ENCODE measurements at regions not wholly inside any gene's neighbourhood (a gene's known extent, or its start where the extent isn't known, plus 50 kb on each side); places are given as distances from the start of the nearest gene placed in this dataset.

DNA sequence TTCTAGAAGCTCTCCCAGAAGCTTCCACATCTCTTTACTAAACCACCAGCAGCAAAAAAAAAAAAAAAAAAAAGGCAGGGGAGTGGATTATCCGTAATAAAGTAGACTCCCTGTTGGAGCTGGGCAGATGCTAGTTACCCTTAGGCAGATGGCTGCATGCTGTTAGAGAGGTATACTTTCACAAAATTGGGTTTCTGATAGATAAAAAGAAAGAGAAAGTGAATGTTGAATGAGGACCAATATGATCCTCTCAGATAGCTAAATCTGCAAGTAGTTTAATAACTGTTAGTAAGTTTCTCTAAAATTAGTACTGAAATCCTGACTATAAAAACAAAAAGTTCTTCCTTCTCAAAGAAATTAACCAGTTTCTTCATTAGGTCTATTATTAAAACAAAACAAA lies 195.4 kb downstream of the ANAPC10 start:
- Histone ChIP-seq H3K4me3 (ENCODE audit: insufficient read depth, low read depth, low read length) (no peak overlapping the region), H3K4me1 (ENCODE audit: insufficient read depth, low read length) (peaks cover 27% of the 10 kb centered on the region), H3K9me3 (ENCODE audit: insufficient read depth, low read depth, low read length) (no peaks in the 10 kb centered on the region), H3K4me2 (ENCODE audit: low read length) (no peak overlapping the region), H2AFZ (ENCODE audit: low read depth, low read length) (no peak overlapping the region), H4K20me1 (ENCODE audit: insufficient read depth, low read length) (no peaks in the 10 kb centered on the region), H3K9ac (ENCODE audit: low read length) (no peak overlapping the region), H3K27me3 (ENCODE audit: insufficient read depth, low read length) (no peaks in the 10 kb centered on the region), H3K36me3 (ENCODE audit: insufficient read depth, low read length) (no peaks in the 10 kb centered on the region), H3K79me2 (ENCODE audit: insufficient read depth, low read length) (no peaks in the 10 kb centered on the region), H3K27ac (ENCODE audit: low read depth, low read length) (no peak overlapping the region)
- Mint-ChIP-seq H3K4me1 (ENCODE audit: low read depth, unreplicated experiment) (peaks cover 42% of the 10 kb centered on the region), H3K4me3 (ENCODE audit: unreplicated experiment) (no peak overlapping the region), H3K9me3 (ENCODE audit: unreplicated experiment) (peaks cover 2% of the 10 kb centered on the region), H3K36me3 (ENCODE audit: low read depth, unreplicated experiment) (no peaks in the 10 kb centered on the region), H3K27me3 (ENCODE audit: low read depth, unreplicated experiment) (no peaks in the 10 kb centered on the region), H3K27ac (ENCODE audit: unreplicated experiment) (no peak overlapping the region)
- DNase-seq (ENCODE audit: low read depth) = no peak
- FAIRE-seq = no peak
- TF ChIP-seq, protein P1, sequence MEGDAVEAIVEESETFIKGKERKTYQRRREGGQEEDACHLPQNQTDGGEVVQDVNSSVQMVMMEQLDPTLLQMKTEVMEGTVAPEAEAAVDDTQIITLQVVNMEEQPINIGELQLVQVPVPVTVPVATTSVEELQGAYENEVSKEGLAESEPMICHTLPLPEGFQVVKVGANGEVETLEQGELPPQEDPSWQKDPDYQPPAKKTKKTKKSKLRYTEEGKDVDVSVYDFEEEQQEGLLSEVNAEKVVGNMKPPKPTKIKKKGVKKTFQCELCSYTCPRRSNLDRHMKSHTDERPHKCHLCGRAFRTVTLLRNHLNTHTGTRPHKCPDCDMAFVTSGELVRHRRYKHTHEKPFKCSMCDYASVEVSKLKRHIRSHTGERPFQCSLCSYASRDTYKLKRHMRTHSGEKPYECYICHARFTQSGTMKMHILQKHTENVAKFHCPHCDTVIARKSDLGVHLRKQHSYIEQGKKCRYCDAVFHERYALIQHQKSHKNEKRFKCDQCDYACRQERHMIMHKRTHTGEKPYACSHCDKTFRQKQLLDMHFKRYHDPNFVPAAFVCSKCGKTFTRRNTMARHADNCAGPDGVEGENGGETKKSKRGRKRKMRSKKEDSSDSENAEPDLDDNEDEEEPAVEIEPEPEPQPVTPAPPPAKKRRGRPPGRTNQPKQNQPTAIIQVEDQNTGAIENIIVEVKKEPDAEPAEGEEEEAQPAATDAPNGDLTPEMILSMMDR (IDR thresholded peaks at IDR 0.05; ENCODE audit: insufficient read depth, low read depth, low read length) = no peak
- TF ChIP-seq EZH2 (IDR thresholded peaks at IDR 0.05; ENCODE audit: insufficient read depth, low read length) = no peak

DNA sequence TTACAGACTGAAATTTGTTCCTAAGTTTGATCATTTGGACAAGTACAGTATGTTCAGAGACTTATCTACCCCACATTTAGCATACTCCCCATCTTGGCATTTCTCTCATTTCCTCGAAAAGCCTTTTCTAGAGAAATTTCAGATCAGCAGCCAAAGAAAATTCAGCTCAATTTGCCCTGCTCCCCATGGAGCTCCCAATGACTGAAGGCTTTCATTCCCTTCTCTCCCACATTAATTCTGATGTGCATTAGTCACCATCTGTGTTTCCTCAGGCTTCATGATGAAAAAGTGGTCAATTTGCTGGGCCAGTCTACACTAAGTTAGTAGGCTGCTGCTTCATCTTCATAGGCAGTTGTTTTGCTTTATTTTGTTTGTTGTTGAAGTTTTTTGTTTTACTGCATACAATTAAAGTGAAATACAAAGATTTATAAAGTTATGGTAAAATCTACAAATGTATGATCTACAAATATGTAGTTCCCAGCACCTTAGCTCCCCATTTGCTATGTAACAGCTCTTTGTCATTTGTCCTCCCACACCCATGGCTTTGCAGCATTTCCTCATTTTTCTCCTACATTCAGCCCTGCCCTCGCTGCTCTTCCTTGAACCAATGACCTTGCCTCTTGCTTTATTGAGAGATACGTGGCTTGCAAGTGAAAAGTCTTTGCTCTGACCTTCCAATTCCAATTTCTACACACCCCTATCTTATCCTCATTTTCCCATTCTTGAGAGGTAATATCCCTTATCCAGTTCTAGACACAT lies 193.9 kb downstream of the ANAPC10 start:
- Mint-ChIP-seq H3K4me3 (ENCODE audit: unreplicated experiment) (no peak overlapping the region), H3K4me1 (ENCODE audit: low read depth, unreplicated experiment) (peaks cover 42% of the 10 kb centered on the region), H3K27me3 (ENCODE audit: low read depth, unreplicated experiment) (no peaks in the 10 kb centered on the region), H3K36me3 (ENCODE audit: low read depth, unreplicated experiment) (no peaks in the 10 kb centered on the region), H3K27ac (ENCODE audit: unreplicated experiment) (peak overlapping the region; percentile 93), H3K9me3 (ENCODE audit: unreplicated experiment) (peaks cover 2% of the 10 kb centered on the region)
- no peak overlapping the region for H3K4me3 ChIP-seq (ENCODE audit: insufficient read depth, low read depth, low read length)
- no peak overlapping the region for H3K27ac ChIP-seq (ENCODE audit: low read depth, low read length)
- DNase-seq (ENCODE audit: low read depth) (peak; percentile 59), FAIRE-seq (no peak)
- TF ChIP-seq EZH2 (IDR thresholded peaks at IDR 0.05; ENCODE audit: insufficient read depth, low read length) = no peak
- TF ChIP-seq, protein P1 (IDR thresholded peaks at IDR 0.05; ENCODE audit: insufficient read depth, low read depth, low read length) = no peak
- H3K4me2 ChIP-seq (ENCODE audit: low read length) = peak overlapping the region; percentile 16
- no peak overlapping the region for H3K9ac ChIP-seq (ENCODE audit: low read length)
- H3K36me3 ChIP-seq (ENCODE audit: insufficient read depth, low read length) = no peaks in the 10 kb centered on the region
- H3K9me3 ChIP-seq (ENCODE audit: insufficient read depth, low read depth, low read length) = no peaks in the 10 kb centered on the region
- H2AFZ ChIP-seq (ENCODE audit: low read depth, low read length) = no peak overlapping the region
- H3K4me1 ChIP-seq (ENCODE audit: insufficient read depth, low read length) = peaks cover 27% of the 10 kb centered on the region
- no peaks in the 10 kb centered on the region for H3K27me3 ChIP-seq (ENCODE audit: insufficient read depth, low read length)
- no peaks in the 10 kb centered on the region for H4K20me1 ChIP-seq (ENCODE audit: insufficient read depth, low read length)
- H3K79me2 ChIP-seq (ENCODE audit: insufficient read depth, low read length) = no peaks in the 10 kb centered on the region

DNA sequence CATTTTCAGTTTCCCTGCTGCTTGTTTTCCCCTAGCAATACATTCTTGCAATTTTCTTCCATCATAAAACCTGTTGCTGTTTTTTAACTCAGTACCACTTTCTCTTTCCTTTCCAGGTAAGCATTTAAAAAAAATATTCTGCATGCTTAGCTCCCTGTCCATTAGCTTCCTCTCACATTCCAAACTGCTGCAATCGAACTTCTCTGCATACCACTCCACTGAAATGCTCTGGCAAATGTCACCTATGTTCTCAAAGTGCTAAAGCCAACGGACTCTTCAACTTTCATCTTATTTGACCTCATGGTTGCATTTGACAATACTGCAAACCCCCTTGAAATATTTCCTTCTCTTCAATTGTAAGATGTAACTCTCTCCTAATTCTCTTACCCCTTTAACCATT lies 192.7 kb downstream of the ANAPC10 start:
- Histone ChIP-seq H3K79me2 (ENCODE audit: insufficient read depth, low read length) (no peaks in the 10 kb centered on the region), H3K4me2 (ENCODE audit: low read length) (peak overlapping the region; percentile 48), H3K4me3 (ENCODE audit: insufficient read depth, low read depth, low read length) (no peak overlapping the region), H3K9ac (ENCODE audit: low read length) (no peak overlapping the region), H3K4me1 (ENCODE audit: insufficient read depth, low read length) (peaks cover 27% of the 10 kb centered on the region), H3K9me3 (ENCODE audit: insufficient read depth, low read depth, low read length) (no peaks in the 10 kb centered on the region), H3K27ac (ENCODE audit: low read depth, low read length) (no peak overlapping the region), H2AFZ (ENCODE audit: low read depth, low read length) (no peak overlapping the region), H3K36me3 (ENCODE audit: insufficient read depth, low read length) (no peaks in the 10 kb centered on the region), H4K20me1 (ENCODE audit: insufficient read depth, low read length) (no peaks in the 10 kb centered on the region), H3K27me3 (ENCODE audit: insufficient read depth, low read length) (no peaks in the 10 kb centered on the region)
- H3K4me3 Mint-ChIP-seq (ENCODE audit: unreplicated experiment) = no peak overlapping the region
- no peak for DNase-seq (ENCODE audit: low read depth)
- TF ChIP-seq, protein P1 (IDR thresholded peaks at IDR 0.05; ENCODE audit: insufficient read depth, low read depth, low read length) = no peak
- no peak for TF ChIP-seq EZH2 (IDR thresholded peaks at IDR 0.05; ENCODE audit: insufficient read depth, low read length)
- peaks cover 42% of the 10 kb centered on the region for H3K4me1 Mint-ChIP-seq (ENCODE audit: low read depth, unreplicated experiment)
- no peaks in the 10 kb centered on the region for H3K36me3 Mint-ChIP-seq (ENCODE audit: low read depth, unreplicated experiment)
- no peaks in the 10 kb centered on the region for H3K27me3 Mint-ChIP-seq (ENCODE audit: low read depth, unreplicated experiment)
- FAIRE-seq = no peak
- no peak overlapping the region for H3K27ac Mint-ChIP-seq (ENCODE audit: unreplicated experiment)
- H3K9me3 Mint-ChIP-seq (ENCODE audit: unreplicated experiment) = no peaks in the 10 kb centered on the region

Measured in astrocyte (in vitro differentiated cells and primary cell).